PFSK-1 (cell line): ENCODE measurements at regions not wholly inside any gene's neighbourhood (a gene's known extent, or its start where the extent isn't known, plus 50 kb on each side); places are given as distances from the start of the nearest gene placed in this dataset.

ENCODE experiments used
- FOXP2 ChIP-seq: optimal IDR thresholded peaks from 2 replicates; pipeline ENCODE3; 2011; ENCODE audit warnings: borderline replicate concordance, control low read depth, inconsistent platforms; ENCODE audit not compliant: insufficient read depth; ENCODE audit errors: extremely low read length, extremely low read depth
- POLR2AphosphoS5 ChIP-seq: IDR thresholded peaks from 2 replicates; pipeline ENCODE4 v1.6.1; 2012; ENCODE audit warnings: low read depth, mild to moderate bottlenecking, control low read depth, low read length, moderate library complexity
- REST ChIP-seq, 2 experiments: IDR thresholded peaks; 2 replicates each; pipeline versions ENCODE4 v1.6.1 to v1.8.0; 2011 to 2012; ENCODE audit warnings: low read depth in 2 of 2, low read length in 2 of 2, control low read depth in 1 of 2, inconsistent platforms in 1 of 2, mild to moderate bottlenecking in 1 of 2, moderate library complexity in 1 of 2; ENCODE audit not compliant: insufficient read depth in 1 of 2
- SIN3A ChIP-seq: IDR thresholded peaks from 2 replicates; pipeline ENCODE4 v1.6.1; 2012; ENCODE audit warnings: mild to moderate bottlenecking, low read length, moderate library complexity, borderline replicate concordance; ENCODE audit not compliant: insufficient read depth
- TAF1 ChIP-seq: IDR thresholded peaks from 2 replicates; pipeline ENCODE4 v1.6.1; 2012; ENCODE audit warnings: low read length, control low read depth, borderline replicate concordance; ENCODE audit not compliant: insufficient read depth

GRCh38 chr11:127733552-127733951, 733.0 kb upstream of the KIRREL3 start:
- TF ChIP-seq SIN3A (no peak), REST (IDR thresholded peaks at IDR 0.05; ENCODE audit: insufficient read depth in 1 of 2, low read depth in 2 of 2, low read length in 2 of 2) (no peak), TAF1 (no peak), FOXP2 (no peak), POLR2AphosphoS5 (no peak)

GRCh38 chr11:127726367-127726766, 725.8 kb upstream of the KIRREL3 start:
- TF ChIP-seq TAF1 (no peak), SIN3A (no peak), FOXP2 (no peak), REST (IDR thresholded peaks at IDR 0.05; ENCODE audit: insufficient read depth in 1 of 2, low read depth in 2 of 2, low read length in 2 of 2) (no peak), POLR2AphosphoS5 (no peak)

- TF ChIP-seq TAF1 (no peak), SIN3A (no peak)
These were observed 723.1 kb upstream of the KIRREL3 start for GRCh38 chr11:127723714-127724113.

- TF ChIP-seq SIN3A (no peak), TAF1 (no peak), FOXP2 (no peak), REST (IDR thresholded peaks at IDR 0.05; ENCODE audit: insufficient read depth in 1 of 2, low read depth in 2 of 2, low read length in 2 of 2) (no peak), POLR2AphosphoS5 (no peak)
These were observed 712.7 kb upstream of the KIRREL3 start for GRCh38 chr11:127713226-127713625.

GRCh38 chr11:127711748-127712147, 711.2 kb upstream of the KIRREL3 start:
- TF ChIP-seq REST (IDR thresholded peaks at IDR 0.05; ENCODE audit: insufficient read depth in 1 of 2, low read depth in 2 of 2, low read length in 2 of 2) (no peak), FOXP2 (no peak), TAF1 (no peak), POLR2AphosphoS5 (no peak), SIN3A (no peak)
